ENCODE measurements at regions not wholly inside any gene's neighbourhood (a gene's known extent, or its start where the extent isn't known, plus 50 kb on each side); places are given as distances from the start of the nearest gene placed in this dataset.

DNA sequence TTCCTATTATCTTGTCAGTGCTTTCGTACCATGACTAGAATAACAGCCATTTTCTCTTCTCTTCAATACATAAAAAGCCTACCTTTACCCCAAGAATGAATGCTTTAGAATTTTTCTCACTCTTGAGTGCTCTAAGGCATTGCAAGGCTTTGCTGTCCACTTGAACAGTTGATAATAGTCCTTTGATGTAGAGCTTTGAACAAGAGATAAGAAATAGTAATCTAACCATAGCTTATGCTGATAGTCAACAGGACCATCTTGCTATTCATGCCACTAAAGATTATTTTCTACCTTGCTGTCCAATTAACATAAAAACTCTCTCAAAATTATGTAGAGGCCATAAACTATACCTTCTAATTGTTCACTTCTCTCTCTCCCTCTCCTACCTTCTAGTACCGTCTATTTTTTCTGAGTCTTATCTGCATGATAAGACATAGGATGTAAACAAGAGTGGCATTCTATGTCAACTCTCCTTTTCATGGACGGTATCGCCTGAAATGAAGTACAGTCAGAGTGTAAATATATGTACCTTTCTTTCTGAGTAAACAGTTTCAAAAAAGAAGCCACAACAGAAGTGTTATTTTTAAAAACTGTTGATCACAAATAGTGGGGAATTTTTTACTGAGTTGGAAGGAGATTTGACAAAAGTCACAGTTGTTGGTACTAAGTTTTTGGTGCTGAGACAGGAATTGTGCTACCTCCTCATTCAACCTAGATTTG is 297.9 kb downstream of the NDFIP2 start:
- 78% methylated on average over 4 of the region's 4 CpGs for WGBS
- H3K4me1 ChIP-seq (replicated peaks) = no peaks in the 10 kb centered on the region
- H3K27ac ChIP-seq = no peak overlapping the region
- intact Hi-C loops (cut with DNase I) = no loop called here
- no peak overlapping the region for H3K4me3 ChIP-seq
- no peaks in the 10 kb centered on the region for H3K36me3 ChIP-seq
- no peaks in the 10 kb centered on the region for H3K27me3 ChIP-seq (replicated peaks; ENCODE audit: insufficient read depth)
- no peak for TF ChIP-seq CTCF (IDR thresholded peaks at IDR 0.05)
- no peak for TF ChIP-seq POLR2A (IDR thresholded peaks at IDR 0.05)
- TF ChIP-seq POLR2AphosphoS5 (IDR thresholded peaks at IDR 0.05) = no peak
- no peaks in the 10 kb centered on the region for H3K9me3 ChIP-seq
- no peak for DNase-seq (ENCODE audit: low spot score)

GRCh38 chr13:79777504-79777903 is 296.5 kb downstream of the NDFIP2 start:
- DNase-seq (ENCODE audit: low spot score) = no peak
- intact Hi-C loops (cut with DNase I) = no loop called here

DNA sequence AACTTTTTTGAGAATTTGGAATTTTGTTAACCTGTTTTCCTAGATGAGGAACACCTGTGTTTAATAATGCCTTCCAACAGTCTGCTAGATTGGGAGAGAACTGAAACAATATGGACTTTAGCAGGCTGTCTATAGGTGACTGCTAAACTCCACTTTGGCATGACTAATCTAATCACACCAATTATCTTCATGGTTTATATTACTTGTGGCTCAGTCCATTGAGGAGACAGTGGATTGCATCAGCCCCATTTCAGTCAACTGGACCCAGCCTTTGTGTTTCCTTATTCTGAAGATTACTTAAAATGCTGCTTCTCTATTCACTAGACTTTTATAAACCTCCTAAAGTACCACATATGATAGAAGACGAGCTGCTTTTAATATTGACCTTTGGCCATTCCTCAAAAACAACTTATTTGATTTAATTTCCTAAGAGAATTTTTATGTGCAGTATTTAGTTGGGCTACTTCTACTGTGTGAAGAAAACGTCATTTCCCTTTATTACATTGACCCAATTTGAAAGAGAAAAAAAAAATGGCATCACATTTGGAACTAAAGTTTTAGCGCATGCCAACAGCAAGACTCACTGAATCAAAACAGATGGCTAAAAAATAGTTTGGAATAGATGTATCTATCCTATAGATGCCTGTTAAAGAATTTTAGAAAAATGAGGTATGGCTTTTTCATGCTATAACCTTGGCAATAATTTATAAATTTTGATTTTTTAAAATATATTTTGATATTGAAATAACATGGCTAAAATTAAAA is 295.8 kb downstream of the NDFIP2 start:
- no peaks in the 10 kb centered on the region for H3K9me3 ChIP-seq
- TF ChIP-seq POLR2AphosphoS5 (IDR thresholded peaks at IDR 0.05) (no peak), POLR2A (IDR thresholded peaks at IDR 0.05) (no peak), CTCF (IDR thresholded peaks at IDR 0.05) (no peak)
- 91% methylated on average over 3 of the region's 3 CpGs for WGBS
- no peak for DNase-seq (ENCODE audit: low spot score)
- H3K27me3 ChIP-seq (replicated peaks; ENCODE audit: insufficient read depth) = no peaks in the 10 kb centered on the region
- no peaks in the 10 kb centered on the region for H3K4me1 ChIP-seq (replicated peaks)
- intact Hi-C loops (cut with DNase I) = no loop called here
- H3K27ac ChIP-seq = no peak overlapping the region
- no peak overlapping the region for H3K4me3 ChIP-seq
- H3K36me3 ChIP-seq = no peaks in the 10 kb centered on the region

More at GRCh38 chr13:79777504-79777903, 296.5 kb downstream of the NDFIP2 start:
- H3K4me3 ChIP-seq = no peak overlapping the region
- 92% methylated on average over 2 of the region's 2 CpGs for WGBS
- H3K4me1 ChIP-seq (replicated peaks) = no peaks in the 10 kb centered on the region
- no peaks in the 10 kb centered on the region for H3K9me3 ChIP-seq
- H3K36me3 ChIP-seq = no peaks in the 10 kb centered on the region
- TF ChIP-seq POLR2A (IDR thresholded peaks at IDR 0.05) (no peak), CTCF (IDR thresholded peaks at IDR 0.05) (no peak), POLR2AphosphoS5 (IDR thresholded peaks at IDR 0.05) (no peak)
- no peak overlapping the region for H3K27ac ChIP-seq
- no peaks in the 10 kb centered on the region for H3K27me3 ChIP-seq (replicated peaks; ENCODE audit: insufficient read depth)

DNA sequence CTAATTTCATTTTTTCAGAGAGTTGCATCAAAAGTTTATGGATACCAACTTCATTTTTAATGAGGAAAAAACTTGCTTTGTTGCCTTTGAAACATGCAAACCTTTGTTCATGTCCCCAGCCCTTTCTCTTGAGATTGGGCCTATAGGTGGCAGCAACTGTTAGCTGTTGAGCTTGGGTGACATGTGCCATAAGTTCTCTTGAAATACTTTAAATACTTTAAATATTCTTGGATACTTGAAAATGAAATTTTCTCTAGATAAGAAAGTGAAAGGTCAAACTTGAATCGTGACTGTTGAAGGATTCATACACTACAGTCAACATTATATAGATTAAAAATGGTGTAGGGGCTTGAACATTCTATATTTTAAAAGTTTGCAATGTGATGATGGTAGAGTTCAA is 294.9 kb downstream of the NDFIP2 start:
- H3K36me3 ChIP-seq = no peaks in the 10 kb centered on the region

More for the DNA sequence above, 294.9 kb downstream of the NDFIP2 start:
- intact Hi-C loops (cut with DNase I) = no loop called here
- Histone ChIP-seq H3K27ac (no peak overlapping the region), H3K4me3 (no peak overlapping the region), H3K27me3 (replicated peaks; ENCODE audit: insufficient read depth) (no peaks in the 10 kb centered on the region), H3K4me1 (replicated peaks) (no peaks in the 10 kb centered on the region), H3K9me3 (no peaks in the 10 kb centered on the region)
- TF ChIP-seq POLR2AphosphoS5 (IDR thresholded peaks at IDR 0.05) (no peak), POLR2A (IDR thresholded peaks at IDR 0.05) (no peak), CTCF (IDR thresholded peaks at IDR 0.05) (peak in 3 of 4 experiments; percentile 33 to 43 (median 35))
- WGBS = 36% methylated on average over 1 of the region's 1 CpG
- DNase-seq (ENCODE audit: low spot score) = no peak

Data from prostate gland (tissue), 2 donors.